Naive thymus-derived CD4-positive, alpha-beta T cell (primary cell): ENCODE measurements at regions not wholly inside any gene's neighbourhood (a gene's known extent, or its start where the extent isn't known, plus 50 kb on each side); places are given as distances from the start of the nearest gene placed in this dataset.

ENCODE experiments used
- ATAC-seq: fragments of 150-1000 bp; cut with Tn5 transposase; 2 replicates; pipeline ENCODE4 v1.10.0; 2021; ENCODE audit warnings: mild to moderate bottlenecking, moderate library complexity
- CTCF ChIA-PET: fragments of 350-600 bp; sonication (Branson Sonifier 250); formaldehyde crosslinking; loops from one replicate; lab custom pipeline; 2021; ENCODE audit warnings: antibody characterized with exemption; lab: Charles Lee
- POLR2A ChIA-PET: fragments of 350-600 bp; sonication (Branson Sonifier 250); formaldehyde crosslinking; loops from one replicate; lab custom pipeline; 2021; ENCODE audit warnings: antibody characterized with exemption, inconsistent platforms; lab: Charles Lee
- DNase-seq, 9 donors: peaks; one replicate each; pipeline versions ENCODE4 v3.0.0 to v3.0.0-alpha.2; 2020 to 2022; ENCODE audit warnings: mixed read lengths in 1 of 9
- H3K27ac ChIP-seq: one replicate; pipeline ENCODE4 v1.7.0; 2013; ENCODE audit warnings: mild to moderate bottlenecking, low read depth, low read length, moderate library complexity
- H3K27me3 ChIP-seq, 2 donors: one replicate each; pipeline ENCODE4 v1.7.0; 2013; ENCODE audit warnings: low read length in 2 of 2, mild to moderate bottlenecking in 2 of 2, moderate library complexity in 2 of 2; ENCODE audit not compliant: control insufficient read depth in 2 of 2, insufficient read depth in 2 of 2
- H3K36me3 ChIP-seq, 3 experiments: 1 replicate in 2 of 3; 2 replicates in 1 of 3; pipeline ENCODE4 v1.7.0; 2013; ENCODE audit warnings: low read length in 3 of 3, mild to moderate bottlenecking in 3 of 3, moderate library complexity in 1 of 3; ENCODE audit not compliant: insufficient read depth in 3 of 3, control insufficient read depth in 2 of 3
- H3K4me1 ChIP-seq, 2 donors: one replicate each; pipeline ENCODE4 v1.7.0; 2013; ENCODE audit warnings: low read length in 2 of 2, mild to moderate bottlenecking in 2 of 2, moderate library complexity in 1 of 2; ENCODE audit not compliant: control insufficient read depth in 2 of 2, insufficient read depth in 2 of 2
- H3K4me3 ChIP-seq: 2 replicates; pipeline ENCODE4 v1.7.0; 2013; ENCODE audit warnings: mild to moderate bottlenecking, low read length
- H3K9me3 ChIP-seq, 3 experiments: 1 replicate in 2 of 3; 2 replicates in 1 of 3; pipeline ENCODE4 v1.7.0; 2013; ENCODE audit warnings: low read length in 3 of 3; ENCODE audit not compliant: control insufficient read depth in 2 of 3
- H3K27ac Mint-ChIP-seq, 9 donors: one replicate each; pipeline ENCODE4 v1.8.0; 2020 to 2022; ENCODE audit warnings: mixed read lengths in 9 of 9, mild to moderate bottlenecking in 8 of 9, moderate library complexity in 5 of 9, inconsistent platforms in 2 of 9
- H3K27me3 Mint-ChIP-seq, 5 donors: one replicate each; pipeline ENCODE4 v1.8.0; 2021 to 2022; ENCODE audit warnings: mixed read lengths in 5 of 5, mild to moderate bottlenecking in 1 of 5
- H3K36me3 Mint-ChIP-seq, 5 donors: one replicate each; pipeline ENCODE4 v1.8.0; 2020 to 2022; ENCODE audit warnings: mixed read lengths in 5 of 5, mild to moderate bottlenecking in 3 of 5, inconsistent platforms in 1 of 5
- H3K4me1 Mint-ChIP-seq, 7 donors: one replicate each; pipeline ENCODE4 v1.8.0; 2020 to 2022; ENCODE audit warnings: mixed read lengths in 7 of 7, mild to moderate bottlenecking in 3 of 7, inconsistent platforms in 1 of 7
- H3K4me3 Mint-ChIP-seq, 10 donors: one replicate each; pipeline ENCODE4 v1.8.0; 2020 to 2022; ENCODE audit warnings: mild to moderate bottlenecking in 10 of 10, mixed read lengths in 10 of 10, moderate library complexity in 6 of 10, inconsistent platforms in 2 of 10
- H3K9me3 Mint-ChIP-seq, 11 donors: one replicate each; pipeline ENCODE4 v1.8.0; 2020 to 2022; ENCODE audit warnings: mixed read lengths in 11 of 11, mild to moderate bottlenecking in 4 of 11, inconsistent platforms in 1 of 11, moderate library complexity in 1 of 11
- intact Hi-C, 2 donors: fragments of 100-400 bp; cut with micrococcal nuclease; formaldehyde crosslinking; loops; one replicate each; pipeline ENCODE4 v1.15.1; 2023

- Histone ChIP-seq H3K4me3 (no peak overlapping the region), H3K9me3 (no peaks in the 10 kb centered on the region), H3K4me1 (no peaks in the 10 kb centered on the region), H3K36me3 (no peaks in the 10 kb centered on the region), H3K27ac (no peak overlapping the region), H3K27me3 (no peaks in the 10 kb centered on the region)
- Mint-ChIP-seq H3K36me3 (no peaks in the 10 kb centered on the region), H3K4me3 (no peak overlapping the region), H3K27me3 (no peaks in the 10 kb centered on the region), H3K4me1 (no peaks in the 10 kb centered on the region), H3K9me3 (peaks cover 0 to 13% (median 1%) of the 10 kb centered on the region in 11 donors), H3K27ac (no peak overlapping the region)
- no peak for ATAC-seq
- no peak for DNase-seq
- POLR2A ChIA-PET, result no interaction called here
- CTCF ChIA-PET, result no interaction called here
- intact Hi-C loops, result no loop called here
Measured at GRCh38 chr13:74715718-74716117, 581.5 kb upstream of the KLF12 start.

- H3K27me3 Mint-ChIP-seq, result peaks cover 0 to 10% (median 0%) of the 10 kb centered on the region in 5 donors
- CTCF ChIA-PET, result no interaction called here
- Histone ChIP-seq H3K4me3 (no peak overlapping the region), H3K27ac (no peak overlapping the region), H3K4me1 (no peaks in the 10 kb centered on the region), H3K36me3 (no peaks in the 10 kb centered on the region), H3K9me3 (no peaks in the 10 kb centered on the region), H3K27me3 (no peaks in the 10 kb centered on the region)
- H3K27ac Mint-ChIP-seq, result no peak overlapping the region
- intact Hi-C loops, result no loop called here
- H3K4me1 Mint-ChIP-seq, result peaks cover 0 to 2% (median 0%) of the 10 kb centered on the region in 7 donors
- ATAC-seq, result no peak
- POLR2A ChIA-PET, result no interaction called here
- H3K4me3 Mint-ChIP-seq, result no peak overlapping the region
- no peak for DNase-seq
- peaks cover 0 to 3% (median 0%) of the 10 kb centered on the region in 11 donors for H3K9me3 Mint-ChIP-seq
- no peaks in the 10 kb centered on the region for H3K36me3 Mint-ChIP-seq
Measured at GRCh38 chr13:74710006-74710405, 575.8 kb upstream of the KLF12 start.

- Mint-ChIP-seq H3K36me3 (no peaks in the 10 kb centered on the region), H3K9me3 (peaks cover 0 to 2% (median 0%) of the 10 kb centered on the region in 11 donors), H3K27me3 (peaks cover 0 to 11% (median 0%) of the 10 kb centered on the region in 5 donors), H3K4me3 (no peak overlapping the region), H3K27ac (no peak overlapping the region), H3K4me1 (peaks cover 0 to 2% (median 0%) of the 10 kb centered on the region in 7 donors)
- intact Hi-C loops, result no loop called here
- CTCF ChIA-PET, result no interaction called here
- DNase-seq (no peak), ATAC-seq (no peak)
- Histone ChIP-seq H3K27me3 (no peaks in the 10 kb centered on the region), H3K4me1 (no peaks in the 10 kb centered on the region), H3K36me3 (no peaks in the 10 kb centered on the region), H3K27ac (no peak overlapping the region), H3K9me3 (no peaks in the 10 kb centered on the region), H3K4me3 (no peak overlapping the region)
- POLR2A ChIA-PET, result no interaction called here
Measured at GRCh38 chr13:74709226-74709625, 575.0 kb upstream of the KLF12 start.

- Histone ChIP-seq H3K27me3 (no peaks in the 10 kb centered on the region), H3K4me1 (no peaks in the 10 kb centered on the region), H3K36me3 (no peaks in the 10 kb centered on the region), H3K9me3 (no peaks in the 10 kb centered on the region), H3K4me3 (no peak overlapping the region), H3K27ac (no peak overlapping the region)
- CTCF ChIA-PET, result no interaction called here
- peaks cover 0 to 2% (median 0%) of the 10 kb centered on the region in 7 donors for H3K4me1 Mint-ChIP-seq
- no peaks in the 10 kb centered on the region for H3K36me3 Mint-ChIP-seq
- POLR2A ChIA-PET, result no interaction called here
- no peak overlapping the region for H3K4me3 Mint-ChIP-seq
- no peak overlapping the region for H3K27ac Mint-ChIP-seq
- DNase-seq (no peak), ATAC-seq (no peak)
- peaks cover 0 to 2% (median 0%) of the 10 kb centered on the region in 11 donors for H3K9me3 Mint-ChIP-seq
- H3K27me3 Mint-ChIP-seq, result peaks cover 0 to 12% (median 0%) of the 10 kb centered on the region in 5 donors
- intact Hi-C loops, result no loop called here
Measured at GRCh38 chr13:74708629-74709028, 574.4 kb upstream of the KLF12 start.

GRCh38 chr13:74707291-74707690 lies 573.1 kb upstream of the KLF12 start:
- no peak overlapping the region for H3K4me3 Mint-ChIP-seq
- ATAC-seq (no peak), DNase-seq (no peak)
- H3K9me3 Mint-ChIP-seq, result peaks cover 0 to 2% (median 0%) of the 10 kb centered on the region in 11 donors
- POLR2A ChIA-PET, result no interaction called here
- no peaks in the 10 kb centered on the region for H3K9me3 ChIP-seq
- no peaks in the 10 kb centered on the region for H3K27me3 ChIP-seq
- peaks cover 0 to 2% (median 0%) of the 10 kb centered on the region in 7 donors for H3K4me1 Mint-ChIP-seq
- CTCF ChIA-PET, result no interaction called here
- intact Hi-C loops, result no loop called here
- H3K4me1 ChIP-seq, result no peaks in the 10 kb centered on the region
- H3K27ac Mint-ChIP-seq, result no peak overlapping the region
- H3K36me3 Mint-ChIP-seq, result no peaks in the 10 kb centered on the region
- no peak overlapping the region for H3K4me3 ChIP-seq
- H3K36me3 ChIP-seq, result no peaks in the 10 kb centered on the region
- no peak overlapping the region for H3K27ac ChIP-seq
- peaks cover 0 to 12% (median 0%) of the 10 kb centered on the region in 5 donors for H3K27me3 Mint-ChIP-seq

- no peak overlapping the region for H3K27ac ChIP-seq
- H3K36me3 Mint-ChIP-seq, result no peaks in the 10 kb centered on the region
- no peak overlapping the region for H3K4me3 ChIP-seq
- no peaks in the 10 kb centered on the region for H3K4me1 ChIP-seq
- H3K4me1 Mint-ChIP-seq, result peaks cover 0 to 2% (median 0%) of the 10 kb centered on the region in 7 donors
- no peaks in the 10 kb centered on the region for H3K9me3 ChIP-seq
- intact Hi-C loops, result no loop called here
- peaks cover 0 to 2% (median 0%) of the 10 kb centered on the region in 11 donors for H3K9me3 Mint-ChIP-seq
- CTCF ChIA-PET, result no interaction called here
- H3K27ac Mint-ChIP-seq, result no peak overlapping the region
- H3K4me3 Mint-ChIP-seq, result no peak overlapping the region
- ATAC-seq (no peak), DNase-seq (no peak)
- peaks cover 0 to 12% (median under 1%) of the 10 kb centered on the region in 5 donors for H3K27me3 Mint-ChIP-seq
- no peaks in the 10 kb centered on the region for H3K27me3 ChIP-seq
- H3K36me3 ChIP-seq, result no peaks in the 10 kb centered on the region
- POLR2A ChIA-PET, result no interaction called here
Measured at GRCh38 chr13:74706801-74707200, 572.6 kb upstream of the KLF12 start.

GRCh38 chr13:74705438-74705837 lies 571.2 kb upstream of the KLF12 start:
- Histone ChIP-seq H3K27me3 (no peaks in the 10 kb centered on the region), H3K27ac (no peak overlapping the region), H3K36me3 (no peaks in the 10 kb centered on the region), H3K4me3 (no peak overlapping the region), H3K9me3 (no peaks in the 10 kb centered on the region), H3K4me1 (no peaks in the 10 kb centered on the region)
- CTCF ChIA-PET, result interaction anchor here (0.6 kb wide), 1 partner anchor 225 kb away, joined by 3 read pairs; no protein-coding TSS in a partner anchor
- H3K27ac Mint-ChIP-seq, result no peak overlapping the region
- H3K9me3 Mint-ChIP-seq, result peaks cover 0 to 2% (median 0%) of the 10 kb centered on the region in 11 donors
- peaks cover 0 to 2% (median 0%) of the 10 kb centered on the region in 7 donors for H3K4me1 Mint-ChIP-seq
- H3K4me3 Mint-ChIP-seq, result no peak overlapping the region
- H3K36me3 Mint-ChIP-seq, result no peaks in the 10 kb centered on the region
- intact Hi-C loops, result no loop called here
- ATAC-seq (no peak), DNase-seq (no peak)
- POLR2A ChIA-PET, result no interaction called here
- H3K27me3 Mint-ChIP-seq, result peaks cover 0 to 13% (median 4%) of the 10 kb centered on the region in 5 donors
